Colonic mucosa (tissue), 4 donors: ENCODE measurements at regions not wholly inside any gene's neighbourhood (a gene's known extent, or its start where the extent isn't known, plus 50 kb on each side); places are given as distances from the start of the nearest gene placed in this dataset.

ENCODE experiments used
- DNase-seq: peaks from one replicate; pipeline ENCODE4 v3.0.0-alpha.2; 2020
- H3K27ac ChIP-seq: fragments of 200-600 bp; one replicate; pipeline ENCODE4 v1.8.0; 2021
- H3K27me3 ChIP-seq: fragments of 200-600 bp; one replicate; pipeline ENCODE4 v1.8.0; 2021
- H3K36me3 ChIP-seq: fragments of 200-600 bp; one replicate; pipeline ENCODE4 v1.8.0; 2021
- H3K4me1 ChIP-seq: fragments of 200-600 bp; one replicate; pipeline ENCODE4 v1.8.0; 2021; ENCODE audit warnings: mild to moderate bottlenecking
- H3K4me3 ChIP-seq: fragments of 200-600 bp; one replicate; pipeline ENCODE4 v1.8.0; 2021
- H3K9ac ChIP-seq, 2 donors: one replicate each; pipeline ENCODE4 v1.7.0; 2013; ENCODE audit warnings: control low read depth in 2 of 2, low read depth in 2 of 2, low read length in 2 of 2
- H3K9me3 ChIP-seq: fragments of 200-600 bp; one replicate; pipeline ENCODE4 v1.8.0; 2021
- intact Hi-C: fragments of 100-400 bp; cut with DNase I; formaldehyde crosslinking; loops from one replicate; pipeline ENCODE4 v1.14.1; 2022
- TF ChIP-seq, protein P1 (sequence below): fragments of 200-600 bp; IDR thresholded peaks from one replicate; pipeline ENCODE4 v1.8.0; 2022; ENCODE audit warnings: antibody characterized with exemption, mild to moderate bottlenecking
- donor health status: healthy.
- donor health status: DM: no; HTN: no; CAD: no.
- donor health status: DM: no; HTN: no; CAD: no.

DNA sequence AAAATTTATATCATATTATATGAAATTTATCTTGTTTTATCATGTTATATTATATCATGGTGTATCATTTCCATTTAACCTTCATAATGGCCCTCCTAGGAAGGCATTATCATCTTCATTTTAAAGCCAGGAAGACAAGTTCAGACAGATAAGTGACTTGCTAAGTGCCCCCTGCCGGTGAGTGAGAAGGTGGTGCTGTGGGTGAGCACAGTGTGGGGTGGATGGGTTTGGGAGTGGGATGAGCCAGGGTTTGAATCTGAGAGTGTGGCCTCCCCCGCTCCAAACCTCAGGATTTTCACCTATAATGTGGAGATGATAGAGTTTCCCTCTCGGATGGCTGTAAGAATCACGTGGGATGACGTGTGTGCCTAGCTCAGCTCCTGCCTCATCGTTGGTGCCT, 108.7 kb upstream of the IGSF21 start:
- H3K9ac ChIP-seq, result no peak overlapping the region
- no peaks in the 10 kb centered on the region for H3K4me1 ChIP-seq
- no peaks in the 10 kb centered on the region for H3K9me3 ChIP-seq
- no peaks in the 10 kb centered on the region for H3K27me3 ChIP-seq
- TF ChIP-seq, protein P1, sequence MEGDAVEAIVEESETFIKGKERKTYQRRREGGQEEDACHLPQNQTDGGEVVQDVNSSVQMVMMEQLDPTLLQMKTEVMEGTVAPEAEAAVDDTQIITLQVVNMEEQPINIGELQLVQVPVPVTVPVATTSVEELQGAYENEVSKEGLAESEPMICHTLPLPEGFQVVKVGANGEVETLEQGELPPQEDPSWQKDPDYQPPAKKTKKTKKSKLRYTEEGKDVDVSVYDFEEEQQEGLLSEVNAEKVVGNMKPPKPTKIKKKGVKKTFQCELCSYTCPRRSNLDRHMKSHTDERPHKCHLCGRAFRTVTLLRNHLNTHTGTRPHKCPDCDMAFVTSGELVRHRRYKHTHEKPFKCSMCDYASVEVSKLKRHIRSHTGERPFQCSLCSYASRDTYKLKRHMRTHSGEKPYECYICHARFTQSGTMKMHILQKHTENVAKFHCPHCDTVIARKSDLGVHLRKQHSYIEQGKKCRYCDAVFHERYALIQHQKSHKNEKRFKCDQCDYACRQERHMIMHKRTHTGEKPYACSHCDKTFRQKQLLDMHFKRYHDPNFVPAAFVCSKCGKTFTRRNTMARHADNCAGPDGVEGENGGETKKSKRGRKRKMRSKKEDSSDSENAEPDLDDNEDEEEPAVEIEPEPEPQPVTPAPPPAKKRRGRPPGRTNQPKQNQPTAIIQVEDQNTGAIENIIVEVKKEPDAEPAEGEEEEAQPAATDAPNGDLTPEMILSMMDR, result no peak
- no peak for DNase-seq
- H3K27ac ChIP-seq, result no peak overlapping the region
- intact Hi-C loops, result no loop called here
- no peak overlapping the region for H3K4me3 ChIP-seq
- H3K36me3 ChIP-seq, result no peaks in the 10 kb centered on the region

- no peaks in the 10 kb centered on the region for H3K36me3 ChIP-seq
- TF ChIP-seq, protein P1, result no peak
- no peaks in the 10 kb centered on the region for H3K4me1 ChIP-seq
- no peaks in the 10 kb centered on the region for H3K9me3 ChIP-seq
- intact Hi-C loops, result no loop called here
- no peaks in the 10 kb centered on the region for H3K27me3 ChIP-seq
- DNase-seq, result no peak
- H3K9ac ChIP-seq, result no peak overlapping the region
- H3K27ac ChIP-seq, result no peak overlapping the region
- H3K4me3 ChIP-seq, result no peak overlapping the region
Observed at GRCh38 chr1:17999884-18000283, 107.7 kb upstream of the IGSF21 start.

GRCh38 chr1:18001725-18002124, 105.9 kb upstream of the IGSF21 start:
- H3K27ac ChIP-seq, result no peak overlapping the region
- DNase-seq, result no peak
- no peak overlapping the region for H3K9ac ChIP-seq
- TF ChIP-seq, protein P1, result no peak
- H3K36me3 ChIP-seq, result no peaks in the 10 kb centered on the region
- no peaks in the 10 kb centered on the region for H3K9me3 ChIP-seq
- H3K4me3 ChIP-seq, result no peak overlapping the region
- H3K27me3 ChIP-seq, result no peaks in the 10 kb centered on the region
- no peaks in the 10 kb centered on the region for H3K4me1 ChIP-seq
- intact Hi-C loops, result no loop called here

DNA sequence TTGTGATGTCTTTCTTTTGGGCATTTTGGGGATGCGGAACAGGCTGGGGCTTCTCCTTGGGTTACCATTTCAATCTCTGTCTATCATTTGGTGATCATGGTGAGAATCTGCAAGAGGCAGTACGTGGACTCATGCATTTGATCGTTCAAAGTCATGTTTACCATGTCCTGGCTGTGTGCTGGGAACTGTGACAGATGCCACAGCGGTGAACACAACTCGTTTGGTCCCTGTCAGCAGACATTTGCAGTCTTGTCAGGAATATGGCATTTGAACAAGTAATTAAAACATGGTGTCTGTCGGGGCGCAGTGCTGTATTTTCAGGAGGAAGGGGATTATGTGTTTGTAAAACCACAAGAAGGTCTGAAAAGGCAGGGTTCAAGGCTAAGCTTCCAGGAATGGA, 103.3 kb upstream of the IGSF21 start:
- no peak overlapping the region for H3K4me3 ChIP-seq
- H3K27ac ChIP-seq, result no peak overlapping the region
- no peaks in the 10 kb centered on the region for H3K36me3 ChIP-seq
- H3K9ac ChIP-seq, result no peak overlapping the region
- H3K9me3 ChIP-seq, result no peaks in the 10 kb centered on the region
- intact Hi-C loops, result no loop called here
- TF ChIP-seq, protein P1, result no peak
- no peaks in the 10 kb centered on the region for H3K27me3 ChIP-seq
- DNase-seq, result no peak
- no peaks in the 10 kb centered on the region for H3K4me1 ChIP-seq

- no peaks in the 10 kb centered on the region for H3K9me3 ChIP-seq
- no peak for DNase-seq
- H3K27ac ChIP-seq, result no peak overlapping the region
- TF ChIP-seq, protein P1, result no peak
- H3K9ac ChIP-seq, result no peak overlapping the region
- H3K4me3 ChIP-seq, result no peak overlapping the region
- H3K4me1 ChIP-seq, result no peaks in the 10 kb centered on the region
- no peaks in the 10 kb centered on the region for H3K27me3 ChIP-seq
- no peaks in the 10 kb centered on the region for H3K36me3 ChIP-seq
- intact Hi-C loops, result no loop called here
Observed at GRCh38 chr1:18005238-18005637, 102.4 kb upstream of the IGSF21 start.
